GM19043 (cell line): ENCODE measurements at regions not wholly inside any gene's neighbourhood (a gene's known extent, or its start where the extent isn't known, plus 50 kb on each side); places are given as distances from the start of the nearest gene placed in this dataset.
"Not testable (repeated sequence)": the region's sequence is repeated elsewhere in the genome, so short reads cannot be mapped to it uniquely, and the experiment has no call there.

ENCODE experiments used
- ATAC-seq: cut with Tn5 transposase; IDR thresholded peaks from one replicate; pipeline ENCODE4 v1.9.1; 2021; ENCODE audit warnings: low read depth; ENCODE audit not compliant: unreplicated experiment

DNA sequence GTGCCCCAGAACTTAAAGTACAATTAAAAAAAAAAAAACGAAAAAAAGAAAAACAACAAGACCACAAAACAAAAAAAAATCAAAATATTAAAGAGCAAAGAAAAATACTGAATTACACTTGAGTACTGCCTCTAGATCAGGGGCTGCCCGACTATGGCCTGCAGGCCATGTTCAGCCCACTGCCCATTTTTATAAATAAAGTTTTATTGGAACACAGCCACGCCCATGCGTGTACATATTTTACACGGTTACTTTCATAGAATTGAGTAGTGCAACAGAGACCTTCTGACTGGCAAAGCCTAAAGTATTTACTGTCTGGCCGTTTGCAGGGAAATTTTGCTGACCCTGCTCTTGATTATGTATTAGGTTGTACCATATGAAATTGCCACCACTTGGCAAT lies 130.5 kb downstream of the ATXN3L start:
- no peak for ATAC-seq

- ATAC-seq: no peak
Measured at GRCh38 chrX:13188731-13189309, 131.0 kb downstream of the ATXN3L start.

DNA sequence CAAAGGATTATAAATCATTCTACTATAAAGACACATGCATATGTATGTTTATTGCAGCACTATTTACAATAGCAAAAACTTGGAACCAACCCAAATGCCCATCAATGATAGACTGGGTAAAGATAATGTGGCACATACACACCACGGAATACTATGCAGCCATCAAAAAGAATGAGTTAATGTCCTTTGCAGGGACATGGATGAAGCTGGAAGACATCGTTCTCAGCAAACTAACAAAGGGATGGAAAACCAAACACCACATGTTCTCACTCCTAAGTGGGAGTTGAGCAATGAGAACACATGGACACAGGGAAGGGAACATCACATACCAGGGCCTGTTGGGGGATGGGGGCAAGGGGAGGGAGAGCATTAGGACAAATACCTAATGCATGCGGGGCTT lies 133.2 kb downstream of the ATXN3L start:
- not testable (repeated sequence) for ATAC-seq

DNA sequence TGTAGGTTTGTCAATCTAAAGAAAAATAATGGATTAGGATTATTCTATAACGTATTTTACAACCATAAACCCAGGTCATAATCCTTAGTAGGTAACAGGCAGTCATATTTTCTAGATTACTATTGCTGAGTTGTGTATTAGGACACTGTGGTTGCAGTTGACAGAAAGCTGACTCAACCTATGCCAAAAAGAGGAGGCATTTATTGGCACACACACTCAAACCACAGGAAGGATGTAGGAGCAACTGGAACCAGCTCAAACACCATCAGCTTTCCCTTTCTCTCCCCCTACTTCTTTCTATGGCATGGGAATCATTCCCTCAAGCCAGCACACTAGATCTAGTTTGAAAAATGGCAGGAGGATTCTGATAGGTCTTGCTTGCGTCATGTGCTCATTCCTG lies 136.4 kb upstream of the FAM9C start:
- ATAC-seq: no peak

- no peak for ATAC-seq
Measured at GRCh38 chrX:13179586-13179985, 135.2 kb upstream of the FAM9C start.

GRCh38 chrX:13179100-13179499 lies 134.7 kb upstream of the FAM9C start:
- no peak for ATAC-seq

DNA sequence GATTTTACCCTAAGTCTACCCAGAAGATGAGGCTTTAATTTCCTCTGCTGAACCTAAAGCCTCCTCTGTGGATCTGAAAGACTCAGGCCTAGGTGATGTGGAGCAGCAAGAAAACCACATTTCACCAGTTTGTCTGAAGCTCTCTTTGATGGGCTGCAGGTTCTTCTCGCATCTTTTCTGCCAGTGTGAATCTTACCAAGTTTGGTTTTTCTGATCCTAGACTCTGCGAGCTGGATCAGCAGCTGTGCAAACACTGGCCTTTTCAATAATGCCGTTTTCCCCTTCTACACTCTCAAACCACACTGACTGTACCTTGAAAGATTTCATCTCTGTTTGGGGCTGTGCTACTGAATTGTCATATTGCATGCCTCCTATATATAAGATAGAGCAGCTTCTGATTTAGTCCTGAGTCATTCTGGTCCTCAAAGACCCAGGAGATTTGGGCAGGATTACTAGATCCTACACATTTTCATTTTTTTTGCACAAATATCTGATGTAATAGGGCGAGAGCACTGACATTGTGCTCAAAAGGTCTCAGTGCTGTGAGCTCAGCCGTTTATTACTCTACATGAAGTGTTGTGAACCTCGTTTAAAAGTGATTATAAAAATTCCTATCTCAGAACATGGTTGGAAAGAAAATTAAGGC lies 133.6 kb upstream of the FAM9C start:
- no peak for ATAC-seq

DNA sequence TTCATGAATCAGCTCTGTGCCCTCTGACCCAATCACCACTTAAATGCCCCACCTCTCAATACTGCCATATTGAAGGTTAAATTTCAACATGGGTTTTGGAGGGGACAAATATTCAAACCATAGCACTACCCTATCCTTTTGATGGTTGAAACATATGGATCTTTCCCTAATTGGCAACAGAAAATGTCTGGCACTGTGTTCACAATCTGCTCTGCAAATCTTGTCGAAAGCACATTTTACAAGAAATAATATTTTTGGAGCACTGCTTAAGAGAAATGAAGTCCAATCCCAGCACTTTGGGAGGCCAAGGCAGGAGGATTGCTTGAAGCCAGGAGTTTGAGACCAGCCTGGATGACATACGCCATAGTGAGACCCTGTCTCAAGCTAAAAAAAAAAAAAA lies 130.6 kb upstream of the FAM9C start:
- ATAC-seq: no peak

DNA sequence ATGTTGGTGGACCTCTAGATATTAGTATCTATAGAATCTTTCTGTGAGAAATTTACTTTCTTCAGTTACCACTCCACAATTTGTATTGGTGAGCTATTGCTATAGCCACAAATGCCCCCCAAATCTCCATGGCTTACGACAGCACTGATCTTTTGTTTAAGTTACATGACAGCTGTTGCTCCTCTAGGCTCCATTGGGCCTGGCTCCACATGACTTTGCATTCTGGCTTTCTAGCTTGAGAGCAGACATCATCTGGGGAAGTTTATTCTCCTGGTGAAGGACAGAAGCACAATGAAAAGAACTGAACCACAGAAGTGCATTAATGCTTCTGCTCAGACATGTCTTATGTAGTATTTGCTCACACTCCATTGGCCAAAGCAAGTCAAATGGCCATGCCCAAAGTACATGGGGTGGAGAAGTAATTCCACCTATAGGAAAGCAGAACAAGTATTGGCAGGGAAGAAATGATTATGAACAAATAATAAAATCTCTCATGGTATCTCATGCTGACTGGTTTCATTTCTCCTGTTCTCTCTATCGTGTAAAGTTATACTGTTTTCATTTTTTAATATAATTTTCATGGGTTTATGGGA lies 126.6 kb upstream of the FAM9C start:
- no peak for ATAC-seq

GRCh38 chrX:13169684-13170083 lies 125.3 kb upstream of the FAM9C start:
- no peak for ATAC-seq

DNA sequence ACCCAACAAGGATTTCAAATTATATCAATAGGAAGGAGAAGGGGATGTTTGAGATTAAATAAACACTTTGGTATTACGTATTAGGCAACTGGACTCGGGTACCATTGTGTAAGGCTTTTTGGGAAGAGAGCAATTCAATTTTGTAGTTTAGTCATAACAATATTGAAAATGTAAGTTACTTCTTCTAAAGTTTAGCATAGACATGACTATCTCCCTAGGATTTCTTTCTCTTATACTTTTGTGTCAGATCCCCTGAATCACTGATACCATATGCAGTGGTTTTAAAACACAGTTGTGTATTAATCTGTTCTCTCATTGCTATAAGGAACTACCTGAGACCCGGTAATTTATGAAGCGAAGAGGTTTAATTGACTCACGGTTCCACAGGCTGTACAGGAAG lies 123.8 kb upstream of the FAM9C start:
- ATAC-seq: no peak

- no peak for ATAC-seq
Measured at GRCh38 chrX:13167481-13168231, 123.2 kb upstream of the FAM9C start.

DNA sequence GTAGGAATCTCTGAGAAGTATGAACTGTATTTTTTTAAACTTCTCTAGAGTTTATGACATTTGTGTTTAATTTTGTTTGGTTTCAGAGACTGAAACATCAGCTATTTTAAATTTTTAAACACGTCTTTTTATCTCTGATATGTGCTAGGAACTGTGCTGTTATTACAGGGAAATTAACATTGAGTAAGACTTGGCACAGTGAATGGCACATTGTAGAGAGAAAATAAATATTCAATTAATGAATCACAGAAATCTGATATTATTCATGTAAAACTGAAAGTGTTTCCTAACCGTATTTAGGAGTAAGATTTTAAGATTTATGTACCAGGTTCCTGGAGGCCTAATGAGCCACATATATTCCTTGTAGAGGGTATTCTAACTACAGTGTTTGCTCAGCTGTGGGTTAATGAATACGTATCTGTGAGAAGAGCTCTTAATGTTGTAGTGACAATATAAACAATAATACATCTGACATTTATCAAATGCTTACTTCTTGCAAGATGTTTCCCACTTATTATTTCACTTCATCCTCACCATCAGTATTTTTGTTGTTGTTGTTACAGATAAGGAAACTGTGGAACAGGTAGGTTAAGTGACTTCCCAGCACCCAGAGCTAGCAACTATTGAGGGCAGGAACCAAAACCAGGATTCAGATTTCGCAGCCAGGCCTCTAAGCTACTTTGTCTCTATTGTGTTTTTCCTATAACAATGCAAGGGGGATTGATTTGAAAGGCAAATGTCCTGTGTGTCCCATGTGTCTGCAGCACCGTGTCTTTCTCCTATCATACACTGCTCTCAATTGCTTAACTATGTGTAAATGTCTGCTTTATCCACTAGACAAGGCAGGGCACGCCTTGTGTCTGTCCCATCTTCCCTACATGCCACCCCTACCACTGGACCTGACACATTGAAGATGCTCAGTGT lies 121.1 kb upstream of the FAM9C start:
- ATAC-seq: no peak

DNA sequence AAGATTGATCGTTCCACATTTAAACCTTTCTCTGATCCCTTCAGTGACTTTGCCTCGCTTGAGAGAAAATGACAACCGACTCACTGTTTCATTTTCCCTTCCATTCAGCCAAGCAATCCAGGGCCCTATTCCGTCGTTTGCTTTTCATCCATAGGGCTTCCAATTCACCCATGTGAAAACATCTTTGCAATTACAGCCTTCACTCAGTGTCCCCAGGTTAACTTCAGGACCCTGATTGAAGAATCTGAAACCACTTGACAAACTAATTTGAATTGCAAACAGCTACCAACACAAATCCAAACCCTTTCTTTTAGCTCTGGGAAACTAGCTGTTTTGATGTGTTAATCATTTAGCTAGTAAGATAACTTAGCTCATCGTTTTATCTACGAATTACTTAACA lies 120.2 kb upstream of the FAM9C start:
- ATAC-seq: no peak

DNA sequence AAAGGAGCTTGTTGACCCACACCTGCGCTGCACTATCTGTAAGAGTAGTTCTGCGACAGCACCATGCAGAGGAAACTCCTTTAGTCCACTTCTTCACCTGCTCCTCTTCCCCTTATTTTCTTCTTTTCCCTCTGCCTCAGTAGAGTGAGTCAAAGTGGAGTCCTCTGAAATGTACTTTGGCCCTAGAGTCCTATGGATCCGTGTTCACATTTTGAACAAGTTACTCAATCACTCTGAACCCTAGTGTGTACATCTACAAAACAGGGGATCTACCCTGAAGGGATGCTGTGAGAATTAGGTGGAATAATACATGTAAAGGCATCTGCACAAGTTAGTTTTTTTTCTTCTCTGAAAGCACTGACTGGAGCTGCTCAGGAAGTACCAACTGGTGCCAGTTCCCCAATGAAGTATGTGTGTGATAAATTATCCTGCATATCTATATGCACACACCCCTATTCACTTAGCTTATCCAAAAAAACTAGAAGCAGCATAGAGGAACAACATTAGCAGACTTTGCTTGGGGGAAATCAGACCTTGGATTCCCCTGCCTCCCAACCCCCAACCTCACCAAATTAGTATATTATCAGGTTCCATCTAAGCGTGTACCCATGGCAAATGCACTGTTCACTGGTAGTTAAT lies 118.5 kb upstream of the FAM9C start:
- no peak for ATAC-seq

DNA sequence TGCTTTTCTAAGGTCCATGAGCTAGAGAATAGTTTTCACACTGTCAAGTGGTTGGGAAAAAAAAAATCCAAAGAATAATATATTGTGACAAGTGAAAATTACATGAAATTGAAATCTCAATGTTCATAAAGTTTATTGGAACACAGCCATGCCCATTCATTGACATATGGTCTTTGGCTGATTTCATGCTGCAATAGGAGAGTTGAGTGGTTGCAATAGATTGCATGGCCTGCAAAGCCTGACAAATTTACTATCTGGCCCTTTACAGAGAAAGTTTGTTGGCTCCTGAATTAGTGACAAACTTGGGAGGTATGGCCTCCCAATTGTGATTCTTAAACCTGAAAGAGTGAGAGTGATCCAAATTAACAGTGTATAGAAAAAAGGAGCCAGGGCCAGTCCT lies 115.5 kb upstream of the FAM9C start:
- no peak for ATAC-seq

- ATAC-seq: no peak
Measured at GRCh38 chrX:13158911-13159310, 114.5 kb upstream of the FAM9C start.

DNA sequence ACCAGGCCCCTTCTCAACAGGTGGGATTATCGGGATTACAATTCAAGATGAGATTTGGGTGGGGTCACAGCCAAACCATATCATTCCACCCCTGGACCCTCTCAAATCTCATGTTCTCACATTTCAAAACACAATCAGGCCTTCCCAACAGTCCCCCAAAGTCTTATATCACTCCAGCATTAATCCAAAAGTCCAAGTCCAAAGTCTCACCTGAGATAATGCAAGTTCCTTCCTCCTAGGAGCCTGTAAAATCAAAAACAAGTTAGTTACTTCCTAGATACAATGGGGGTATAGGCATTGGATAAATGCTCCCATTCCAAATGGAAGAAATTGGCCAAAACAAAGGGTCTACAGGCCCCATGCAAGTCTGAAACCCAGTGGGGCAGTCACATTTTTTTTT lies 111.1 kb upstream of the FAM9C start:
- ATAC-seq: not testable (repeated sequence)

- ATAC-seq: no peak
Measured at GRCh38 chrX:13153796-13154195, 109.4 kb upstream of the FAM9C start.

DNA sequence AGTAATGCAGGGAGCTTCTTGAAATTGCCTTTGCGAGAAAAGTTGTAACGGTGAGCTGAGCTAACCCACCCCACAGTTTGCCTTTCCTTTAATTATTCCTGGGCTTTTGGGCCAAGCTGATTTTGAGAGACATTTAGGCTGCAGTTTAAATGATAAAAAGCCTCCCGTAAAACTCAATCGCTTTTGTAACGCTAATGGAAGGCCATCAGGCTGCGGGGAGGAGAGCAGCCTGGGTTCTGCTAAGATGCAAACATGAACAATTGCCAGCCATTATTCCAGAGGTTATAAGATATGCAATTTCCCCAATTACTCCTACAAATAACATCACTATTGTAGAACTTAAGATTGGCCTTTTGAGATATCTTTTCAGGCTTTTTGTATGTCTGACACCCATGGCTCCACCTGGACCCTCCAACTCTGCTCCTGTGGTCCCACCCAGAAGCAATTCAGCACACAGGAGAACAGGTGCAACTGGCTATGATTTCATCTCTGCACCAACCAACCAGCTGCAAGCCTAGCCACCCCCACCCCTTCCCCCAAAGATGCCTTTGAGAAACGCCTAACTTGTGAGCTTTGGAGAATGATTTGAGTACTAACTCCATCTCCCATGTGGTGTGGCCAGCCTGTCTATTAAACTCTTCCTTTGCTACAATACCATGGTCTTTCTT lies 108.2 kb upstream of the FAM9C start:
- no peak for ATAC-seq
